ENCODE measurements at regions not wholly inside any gene's neighbourhood (a gene's known extent, or its start where the extent isn't known, plus 50 kb on each side); places are given as distances from the start of the nearest gene placed in this dataset.

DNA sequence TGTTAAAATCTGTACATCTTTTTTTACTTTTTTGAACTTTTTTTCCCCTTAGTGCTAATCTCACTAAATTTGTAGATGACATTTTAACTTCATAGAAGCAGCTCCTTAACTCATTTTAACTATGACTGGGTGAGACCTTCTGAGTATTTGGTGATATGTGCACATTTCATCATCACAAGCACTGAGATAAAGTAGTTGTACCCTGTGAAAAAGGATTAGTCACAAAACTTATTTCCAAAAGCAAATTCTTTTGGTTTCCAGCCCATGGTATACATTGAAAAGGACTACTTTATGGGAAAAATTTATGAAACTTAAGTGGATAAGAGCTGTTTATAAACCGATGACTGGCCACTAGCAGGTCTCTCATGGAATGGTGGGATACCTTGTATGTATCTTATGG lies 581.5 kb downstream of the PLCL1 start:
- DNase-seq (ENCODE audit: extremely low spot score) = no peak

DNA sequence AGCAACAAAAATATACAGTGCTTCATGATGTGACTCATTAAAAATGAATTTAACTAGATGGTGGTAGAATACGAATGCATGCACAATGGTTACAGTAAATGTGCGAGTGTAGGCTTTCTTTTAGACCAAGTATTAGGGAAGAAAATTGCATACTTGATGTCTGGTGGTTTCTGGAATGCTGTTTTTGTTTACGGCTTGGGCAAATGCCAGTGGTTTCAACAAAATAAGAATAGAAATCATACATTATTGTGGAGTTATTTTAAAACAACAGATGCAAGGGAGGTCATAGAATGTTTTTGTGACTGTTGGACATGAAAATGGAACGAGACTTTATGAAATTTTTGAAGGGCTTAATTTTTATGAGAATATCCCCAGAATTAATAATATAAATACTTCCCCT lies 580.9 kb downstream of the PLCL1 start:
- no peak overlapping the region for H3K27ac ChIP-seq (replicated peaks in 1 of 4)
- TF ChIP-seq, protein P1, sequence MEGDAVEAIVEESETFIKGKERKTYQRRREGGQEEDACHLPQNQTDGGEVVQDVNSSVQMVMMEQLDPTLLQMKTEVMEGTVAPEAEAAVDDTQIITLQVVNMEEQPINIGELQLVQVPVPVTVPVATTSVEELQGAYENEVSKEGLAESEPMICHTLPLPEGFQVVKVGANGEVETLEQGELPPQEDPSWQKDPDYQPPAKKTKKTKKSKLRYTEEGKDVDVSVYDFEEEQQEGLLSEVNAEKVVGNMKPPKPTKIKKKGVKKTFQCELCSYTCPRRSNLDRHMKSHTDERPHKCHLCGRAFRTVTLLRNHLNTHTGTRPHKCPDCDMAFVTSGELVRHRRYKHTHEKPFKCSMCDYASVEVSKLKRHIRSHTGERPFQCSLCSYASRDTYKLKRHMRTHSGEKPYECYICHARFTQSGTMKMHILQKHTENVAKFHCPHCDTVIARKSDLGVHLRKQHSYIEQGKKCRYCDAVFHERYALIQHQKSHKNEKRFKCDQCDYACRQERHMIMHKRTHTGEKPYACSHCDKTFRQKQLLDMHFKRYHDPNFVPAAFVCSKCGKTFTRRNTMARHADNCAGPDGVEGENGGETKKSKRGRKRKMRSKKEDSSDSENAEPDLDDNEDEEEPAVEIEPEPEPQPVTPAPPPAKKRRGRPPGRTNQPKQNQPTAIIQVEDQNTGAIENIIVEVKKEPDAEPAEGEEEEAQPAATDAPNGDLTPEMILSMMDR (IDR thresholded peaks at IDR 0.05) = no peak
- TF ChIP-seq POLR2A (IDR thresholded peaks at IDR 0.05; ENCODE audit: low read depth) = no peak
- no peak for TF ChIP-seq POLR2AphosphoS5 (IDR thresholded peaks at IDR 0.05)
- no peak for TF ChIP-seq EP300 (IDR thresholded peaks at IDR 0.05)
- no peaks in the 10 kb centered on the region for H3K4me1 ChIP-seq
- H3K4me3 ChIP-seq = no peak overlapping the region
- no peaks in the 10 kb centered on the region for H3K9me3 ChIP-seq
- WGBS = 84% methylated on average over 4 of the region's 4 CpGs
- no peaks in the 10 kb centered on the region for H3K27me3 ChIP-seq
- no peaks in the 10 kb centered on the region for H3K36me3 ChIP-seq
- no peak for DNase-seq (ENCODE audit: extremely low spot score)
- intact Hi-C loops (cut with DNase I) = no loop called here

More for the DNA sequence above, 581.5 kb downstream of the PLCL1 start:
- WGBS = 91% methylated on average over 1 of the region's 1 CpG
- Histone ChIP-seq H3K36me3 (no peaks in the 10 kb centered on the region), H3K9me3 (no peaks in the 10 kb centered on the region), H3K4me3 (no peak overlapping the region), H3K4me1 (no peaks in the 10 kb centered on the region), H3K27me3 (no peaks in the 10 kb centered on the region), H3K27ac (replicated peaks in 1 of 4) (no peak overlapping the region)
- intact Hi-C loops (cut with DNase I) = no loop called here
- TF ChIP-seq POLR2A (IDR thresholded peaks at IDR 0.05; ENCODE audit: low read depth) = no peak
- no peak for TF ChIP-seq EP300 (IDR thresholded peaks at IDR 0.05)
- no peak for TF ChIP-seq POLR2AphosphoS5 (IDR thresholded peaks at IDR 0.05)
- TF ChIP-seq, protein P1 (IDR thresholded peaks at IDR 0.05) = no peak

DNA sequence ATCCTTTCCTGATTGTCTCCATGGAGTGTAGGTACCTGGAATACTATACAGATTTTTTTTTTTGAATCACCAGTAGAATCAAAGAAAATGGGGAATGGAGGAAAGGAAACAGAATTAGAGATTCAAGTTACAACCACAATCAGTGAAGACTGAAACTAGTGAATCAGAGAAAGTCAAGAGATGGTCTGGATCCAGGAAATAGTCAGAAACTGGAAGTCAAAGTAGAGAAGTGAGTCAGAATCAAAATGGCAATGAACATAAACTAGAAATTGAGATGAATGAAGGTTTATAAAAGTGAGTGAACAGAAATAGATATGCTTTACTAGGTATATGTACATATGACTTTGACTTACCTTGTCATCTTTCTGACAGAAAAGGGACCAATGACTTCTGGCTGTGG lies 579.0 kb downstream of the PLCL1 start:
- Histone ChIP-seq H3K4me3 (no peak overlapping the region), H3K4me1 (no peaks in the 10 kb centered on the region), H3K36me3 (no peaks in the 10 kb centered on the region), H3K27me3 (no peaks in the 10 kb centered on the region), H3K9me3 (no peaks in the 10 kb centered on the region), H3K27ac (replicated peaks in 1 of 4) (no peak overlapping the region)
- TF ChIP-seq POLR2AphosphoS5 (IDR thresholded peaks at IDR 0.05) (no peak), EP300 (IDR thresholded peaks at IDR 0.05) (no peak), POLR2A (IDR thresholded peaks at IDR 0.05; ENCODE audit: low read depth) (no peak)
- TF ChIP-seq, protein P1 (IDR thresholded peaks at IDR 0.05) = no peak
- DNase-seq (ENCODE audit: extremely low spot score) = no peak
- intact Hi-C loops (cut with DNase I) = no loop called here

DNA sequence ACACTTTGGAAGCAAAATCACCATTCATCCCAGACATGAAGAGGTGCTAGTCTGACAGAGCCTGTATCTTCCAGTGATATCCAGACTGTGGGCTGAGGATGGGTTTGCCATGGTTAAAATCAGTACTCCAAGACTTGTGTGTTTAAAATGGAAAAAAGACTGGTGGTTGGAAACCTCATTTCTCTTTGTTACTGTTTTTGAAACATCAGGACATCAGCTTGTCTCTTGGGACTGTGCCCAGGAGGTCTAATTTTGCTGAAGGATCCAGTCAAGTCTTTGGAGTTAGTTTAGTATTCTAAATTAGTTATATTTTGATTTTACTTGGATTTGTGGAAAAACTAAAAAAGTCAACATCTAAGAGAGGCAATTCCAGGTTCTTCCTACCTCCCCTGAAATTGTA lies 578.4 kb downstream of the PLCL1 start:
- no peak overlapping the region for H3K4me3 ChIP-seq
- no peaks in the 10 kb centered on the region for H3K4me1 ChIP-seq
- TF ChIP-seq EP300 (IDR thresholded peaks at IDR 0.05) (no peak), POLR2AphosphoS5 (IDR thresholded peaks at IDR 0.05) (no peak), POLR2A (IDR thresholded peaks at IDR 0.05; ENCODE audit: low read depth) (no peak)
- TF ChIP-seq, protein P1 (IDR thresholded peaks at IDR 0.05) = no peak
- DNase-seq (ENCODE audit: extremely low spot score) = no peak
- no peaks in the 10 kb centered on the region for H3K9me3 ChIP-seq
- intact Hi-C loops (cut with DNase I) = no loop called here
- H3K27ac ChIP-seq (replicated peaks in 1 of 4) = no peak overlapping the region
- no peaks in the 10 kb centered on the region for H3K36me3 ChIP-seq
- no peaks in the 10 kb centered on the region for H3K27me3 ChIP-seq

DNA sequence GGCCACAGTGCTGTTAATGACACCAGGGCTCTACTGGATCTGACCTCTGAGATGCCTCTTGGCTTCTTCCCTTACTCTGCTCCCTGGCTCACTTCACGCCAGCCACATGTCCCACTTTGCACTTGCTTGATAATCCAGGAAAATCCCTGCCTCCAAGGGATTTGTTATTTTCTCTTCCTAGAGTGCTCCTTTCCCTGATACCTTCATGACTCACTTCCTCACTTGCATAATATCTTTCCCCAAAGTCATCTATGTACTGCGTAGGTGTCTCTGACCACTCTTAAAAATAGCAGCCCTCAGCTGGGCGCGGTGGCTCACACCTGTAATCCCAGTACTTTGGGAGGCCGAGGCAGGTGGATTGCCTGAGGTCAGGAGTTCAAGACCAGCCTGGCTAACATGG lies 572.3 kb downstream of the PLCL1 start:
- intact Hi-C loops (cut with DNase I) = no loop called here
- Histone ChIP-seq H3K27me3 (peaks cover 0 to 5% (median 0%) of the 10 kb centered on the region in 4 donors), H3K4me1 (no peaks in the 10 kb centered on the region), H3K36me3 (no peaks in the 10 kb centered on the region), H3K4me3 (no peak overlapping the region), H3K27ac (replicated peaks in 1 of 4) (no peak overlapping the region), H3K9me3 (no peaks in the 10 kb centered on the region)
- TF ChIP-seq POLR2A (IDR thresholded peaks at IDR 0.05; ENCODE audit: low read depth) (no peak), POLR2AphosphoS5 (IDR thresholded peaks at IDR 0.05) (no peak), EP300 (IDR thresholded peaks at IDR 0.05) (no peak)
- TF ChIP-seq, protein P1 (IDR thresholded peaks at IDR 0.05) = no peak
- WGBS = 82% methylated on average over 5 of the region's 5 CpGs
- DNase-seq (ENCODE audit: extremely low spot score) = no peak

Measured in esophagus muscularis mucosa (tissue), 4 donors.